Right atrium auricular region (tissue), 2 donors: ENCODE measurements at regions not wholly inside any gene's neighbourhood (a gene's known extent, or its start where the extent isn't known, plus 50 kb on each side); places are given as distances from the start of the nearest gene placed in this dataset.

ENCODE experiments used
- DNase-seq: peaks from one replicate; pipeline ENCODE4 v3.0.0-alpha.2; 2019; ENCODE audit warnings: low spot score
- H3K27ac ChIP-seq, 2 donors: fragments of 200-600 bp; sonication (generic); 1 replicate in 1 of 2; 2 replicates in 1 of 2; pipeline ENCODE4 v1.5.1; 2016 to 2019
- H3K27me3 ChIP-seq, 2 donors: fragments of 200-600 bp; sonication (generic); one replicate each; pipeline versions ENCODE4 v1.5.1 to v1.6.0; 2017 to 2019
- H3K36me3 ChIP-seq: fragments of 200-600 bp; sonication (generic); one replicate; pipeline ENCODE4 v1.5.1; 2016
- H3K4me1 ChIP-seq, 2 donors: fragments of 200-600 bp; sonication (generic); one replicate each; pipeline versions ENCODE4 v1.5.1 to v1.6.0; 2017 to 2019
- H3K4me3 ChIP-seq, 2 donors: fragments of 200-600 bp; sonication (generic); 1 replicate in 1 of 2; 2 replicates in 1 of 2; pipeline ENCODE4 v1.5.1; 2017 to 2019; ENCODE audit warnings: mild to moderate bottlenecking in 1 of 2, moderate library complexity in 1 of 2
- H3K9me3 ChIP-seq, 2 donors: fragments of 200-600 bp; sonication (generic); one replicate each; pipeline ENCODE4 v1.5.1; 2019
- CTCF ChIP-seq, 2 donors: fragments of 200-600 bp; sonication (generic); IDR thresholded peaks; one replicate each; pipeline ENCODE4 v1.5.1; 2019; ENCODE audit warnings: antibody characterized with exemption in 2 of 2

DNA sequence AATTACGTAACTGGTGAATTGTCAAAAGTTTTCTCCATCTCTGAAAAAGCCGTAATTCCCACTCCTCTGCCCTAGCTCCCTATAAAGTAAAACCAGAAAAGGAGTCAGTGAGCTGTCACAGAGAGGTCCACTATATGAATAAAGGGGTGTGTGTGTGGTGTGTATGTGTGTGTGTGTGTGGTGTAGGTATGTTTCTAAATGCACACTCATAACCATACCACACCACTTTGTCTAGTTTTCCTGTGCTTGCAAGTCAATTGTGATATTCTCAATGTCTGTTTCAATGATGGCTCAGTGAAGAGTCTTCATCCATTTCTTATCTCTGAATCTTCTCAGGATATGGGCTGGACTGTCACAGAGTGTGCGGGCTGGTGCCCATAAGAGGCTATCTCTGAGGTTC lies 54.8 kb upstream of the CCDC68 start:
- no peak overlapping the region for H3K27ac ChIP-seq
- DNase-seq = no peak
- no peak for TF ChIP-seq CTCF (IDR thresholded peaks at IDR 0.05)
- H3K27me3 ChIP-seq = no peaks in the 10 kb centered on the region
- no peak overlapping the region for H3K4me3 ChIP-seq
- no peaks in the 10 kb centered on the region for H3K9me3 ChIP-seq
- no peaks in the 10 kb centered on the region for H3K4me1 ChIP-seq
- no peaks in the 10 kb centered on the region for H3K36me3 ChIP-seq

DNA sequence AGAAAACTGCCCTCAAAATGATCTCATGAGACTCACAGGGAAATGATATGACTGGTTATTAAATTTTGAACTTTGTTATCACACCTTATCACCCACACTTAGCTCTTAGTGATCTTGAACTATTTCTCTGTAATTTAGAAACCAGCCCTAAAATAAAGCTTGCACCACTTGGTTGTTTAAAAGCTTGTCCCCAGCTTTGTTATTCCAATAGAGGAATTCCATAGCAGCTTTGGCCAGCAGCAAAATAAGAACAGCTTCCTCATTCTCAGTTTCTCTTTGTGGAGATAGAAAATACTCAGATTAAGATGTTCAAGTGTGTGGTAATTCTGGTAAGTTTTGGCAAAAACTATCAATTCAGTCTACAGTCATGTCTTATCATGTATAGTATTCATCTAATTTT lies 54.4 kb upstream of the CCDC68 start:
- Histone ChIP-seq H3K27ac (no peak overlapping the region), H3K4me3 (no peak overlapping the region)
- TF ChIP-seq CTCF (IDR thresholded peaks at IDR 0.05) = no peak

DNA sequence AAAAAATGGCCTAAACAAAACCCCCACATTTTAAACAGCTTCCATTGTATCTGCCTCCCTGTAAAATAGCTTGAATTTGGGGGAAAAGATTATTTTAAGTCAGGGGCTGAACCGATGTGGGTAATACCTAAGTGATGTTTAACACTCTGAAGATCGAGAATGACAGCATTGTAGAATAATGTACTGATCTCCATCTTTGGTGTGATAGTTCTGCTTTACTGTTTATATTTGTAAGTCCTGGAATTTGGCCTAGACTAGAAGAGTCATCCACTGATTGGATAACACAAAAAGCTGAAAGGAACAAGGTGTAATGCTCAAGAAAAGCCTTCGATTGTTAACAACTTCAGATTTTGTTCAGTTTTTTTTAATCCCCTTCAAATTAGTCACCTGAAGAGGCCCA lies 53.8 kb upstream of the CCDC68 start:
- Histone ChIP-seq H3K4me1 (no peaks in the 10 kb centered on the region), H3K4me3 (no peak overlapping the region), H3K9me3 (no peaks in the 10 kb centered on the region), H3K27ac (no peak overlapping the region), H3K27me3 (no peaks in the 10 kb centered on the region), H3K36me3 (no peaks in the 10 kb centered on the region)
- no peak for DNase-seq
- no peak for TF ChIP-seq CTCF (IDR thresholded peaks at IDR 0.05)

More for the DNA sequence above, 54.4 kb upstream of the CCDC68 start:
- no peaks in the 10 kb centered on the region for H3K9me3 ChIP-seq
- DNase-seq = no peak
- no peaks in the 10 kb centered on the region for H3K36me3 ChIP-seq
- H3K27me3 ChIP-seq = no peaks in the 10 kb centered on the region
- H3K4me1 ChIP-seq = no peaks in the 10 kb centered on the region

DNA sequence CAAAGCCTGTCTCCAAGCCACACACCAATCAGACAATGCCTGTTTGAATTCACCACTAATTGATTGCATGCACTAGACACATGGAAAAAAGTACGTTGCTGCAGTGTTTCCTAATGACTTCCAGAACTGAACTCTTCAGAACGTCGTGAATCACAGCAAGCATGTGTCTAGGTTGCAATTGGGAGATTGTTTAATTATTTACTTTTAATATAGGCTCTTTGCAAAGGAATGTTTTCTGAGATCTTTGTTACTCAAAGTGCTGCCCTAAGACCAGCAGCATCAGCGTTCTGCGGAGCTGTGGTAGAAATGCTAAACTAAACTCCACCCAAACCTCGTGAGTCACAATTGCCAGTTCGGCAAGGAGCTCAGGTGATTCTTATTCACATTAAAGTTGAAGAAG lies 52.7 kb upstream of the CCDC68 start:
- no peaks in the 10 kb centered on the region for H3K4me1 ChIP-seq
- H3K4me3 ChIP-seq = no peak overlapping the region
- DNase-seq = no peak
- H3K9me3 ChIP-seq = no peaks in the 10 kb centered on the region
- no peaks in the 10 kb centered on the region for H3K36me3 ChIP-seq
- TF ChIP-seq CTCF (IDR thresholded peaks at IDR 0.05) = no peak
- no peak overlapping the region for H3K27ac ChIP-seq
- H3K27me3 ChIP-seq = no peaks in the 10 kb centered on the region
